H9 (cell line): ENCODE measurements at regions not wholly inside any gene's neighbourhood (a gene's known extent, or its start where the extent isn't known, plus 50 kb on each side); places are given as distances from the start of the nearest gene placed in this dataset.

Experiments used
- DNase-seq: peaks from one replicate; pipeline ENCODE4 v3.0.0-alpha.2; 2017
- H2AFZ ChIP-seq: one replicate; pipeline ENCODE4 v1.6.1; 2013; ENCODE audit warnings: mild to moderate bottlenecking, low read length, control low read depth, moderate library complexity
- H2AK5ac ChIP-seq: 2 replicates; pipeline ENCODE4 v1.6.1; 2013; ENCODE audit warnings: low read length, control low read depth, mixed read lengths; ENCODE audit not compliant: insufficient read length
- H2BK120ac ChIP-seq: one replicate; pipeline ENCODE4 v1.6.1; 2013; ENCODE audit warnings: low read depth, mild to moderate bottlenecking, low read length, control low read depth, inconsistent platforms; ENCODE audit not compliant: poor library complexity, severe bottlenecking
- H2BK12ac ChIP-seq: 2 replicates; pipeline ENCODE4 v1.6.1; 2013; ENCODE audit warnings: low read length, control low read depth, mixed read lengths, low read depth; ENCODE audit not compliant: insufficient read length
- H2BK15ac ChIP-seq: 2 replicates; pipeline ENCODE4 v1.6.1; 2013; ENCODE audit warnings: low read depth, low read length, control low read depth
- H2BK20ac ChIP-seq: one replicate; pipeline ENCODE4 v1.6.1; 2013; ENCODE audit warnings: low read depth, mild to moderate bottlenecking, low read length, control low read depth, inconsistent platforms; ENCODE audit not compliant: poor library complexity, severe bottlenecking
- H2BK5ac ChIP-seq: 2 replicates; pipeline ENCODE4 v1.6.1; 2013; ENCODE audit warnings: low read length, control low read depth, mixed read lengths; ENCODE audit not compliant: insufficient read length
- H3K14ac ChIP-seq: 2 replicates; pipeline ENCODE4 v1.6.1; 2013; ENCODE audit warnings: low read length, control low read depth; ENCODE audit not compliant: insufficient read depth
- H3K18ac ChIP-seq: 2 replicates; pipeline ENCODE4 v1.6.1; 2013; ENCODE audit warnings: low read depth, mild to moderate bottlenecking, mixed read lengths, low read length, control low read depth; ENCODE audit not compliant: insufficient read length
- H3K23ac ChIP-seq: 2 replicates; pipeline ENCODE4 v1.6.1; 2013; ENCODE audit warnings: low read length, control low read depth, mixed read lengths, low read depth; ENCODE audit not compliant: insufficient read length
- H3K23me2 ChIP-seq: 2 replicates; pipeline ENCODE4 v1.6.1; 2013; ENCODE audit warnings: low read depth, mild to moderate bottlenecking, mixed read lengths, low read length, control low read depth; ENCODE audit not compliant: insufficient read length, poor library complexity, severe bottlenecking
- H3K27ac ChIP-seq: 2 replicates; pipeline ENCODE4 v1.5.1; 2013; ENCODE audit warnings: low read length, control low read depth, mixed read lengths, low read depth; ENCODE audit not compliant: insufficient read length
- H3K27me3 ChIP-seq: 2 replicates; pipeline ENCODE4 v1.6.1; 2013; ENCODE audit warnings: low read length, control low read depth, inconsistent platforms; ENCODE audit not compliant: insufficient read depth
- H3K4ac ChIP-seq: 2 replicates; pipeline ENCODE4 v1.6.1; 2013; ENCODE audit warnings: low read depth, mild to moderate bottlenecking, control low read depth, inconsistent platforms, low read length, moderate library complexity
- H3K4me1 ChIP-seq: 2 replicates; pipeline ENCODE4 v1.6.1; 2013; ENCODE audit warnings: low read length, control low read depth, inconsistent platforms; ENCODE audit not compliant: insufficient read depth
- H3K4me2 ChIP-seq: 2 replicates; pipeline ENCODE4 v1.6.1; 2013; ENCODE audit warnings: low read length, control low read depth, mixed read lengths; ENCODE audit not compliant: insufficient read length, insufficient read depth
- H3K56ac ChIP-seq: 2 replicates; pipeline ENCODE4 v1.6.1; 2013; ENCODE audit warnings: low read depth, mild to moderate bottlenecking, mixed read lengths, low read length, control low read depth; ENCODE audit not compliant: insufficient read length
- H3K79me1 ChIP-seq: 2 replicates; pipeline ENCODE4 v1.6.1; 2013; ENCODE audit warnings: low read depth, mild to moderate bottlenecking, moderate library complexity, low read length, control low read depth, inconsistent platforms; ENCODE audit not compliant: insufficient read depth, poor library complexity, severe bottlenecking
- H3K79me2 ChIP-seq: 2 replicates; pipeline ENCODE4 v1.6.1; 2013; ENCODE audit warnings: low read length, control low read depth, inconsistent platforms; ENCODE audit not compliant: insufficient read depth
- H3K9ac ChIP-seq: 2 replicates; pipeline ENCODE4 v1.6.1; 2013; ENCODE audit warnings: low read length, control low read depth, mixed read lengths; ENCODE audit not compliant: insufficient read length; ENCODE audit errors: extremely low read depth
- H3K9me3 ChIP-seq: one replicate; pipeline ENCODE4 v1.6.1; 2013; ENCODE audit warnings: low read depth, low read length, inconsistent platforms; ENCODE audit not compliant: control insufficient read depth
- H3T11ph ChIP-seq: one replicate; pipeline ENCODE4 v1.6.1; 2013; ENCODE audit warnings: mild to moderate bottlenecking, low read length, control low read depth, inconsistent platforms
- H4K20me1 ChIP-seq: one replicate; pipeline ENCODE4 v1.6.1; 2013; ENCODE audit not compliant: control insufficient read depth, insufficient read length, insufficient read depth
- H4K5ac ChIP-seq: 2 replicates; pipeline ENCODE4 v1.6.1; 2013; ENCODE audit warnings: low read depth, mild to moderate bottlenecking, mixed read lengths, low read length, control low read depth; ENCODE audit not compliant: insufficient read length
- H4K8ac ChIP-seq: replicated peaks from 2 replicates; pipeline ENCODE4 v1.6.1; 2013; ENCODE audit warnings: low read length, control low read depth, mixed read lengths, low read depth; ENCODE audit not compliant: insufficient read length
- H4K91ac ChIP-seq: 2 replicates; pipeline ENCODE4 v1.6.1; 2013; ENCODE audit warnings: low read depth, mild to moderate bottlenecking, moderate library complexity, mixed read lengths, low read length, control low read depth; ENCODE audit not compliant: insufficient read length
- H3K27ac Mint-ChIP-seq, 3 experiments: 2 replicates in 2 of 3; 3 replicates in 1 of 3; pipeline ENCODE4 v1.8.0; 2020 to 2021; ENCODE audit warnings: mixed read lengths in 3 of 3, mild to moderate bottlenecking in 1 of 3, moderate library complexity in 1 of 3
- H3K27me3 Mint-ChIP-seq: 2 replicates; pipeline ENCODE4 v1.8.0; 2021; ENCODE audit warnings: low read depth, mild to moderate bottlenecking, moderate library complexity, mixed read lengths
- H3K36me3 Mint-ChIP-seq, 3 experiments: 2 replicates in 2 of 3; 3 replicates in 1 of 3; pipeline ENCODE4 v1.8.0; 2020 to 2021; ENCODE audit warnings: low read depth in 3 of 3, mixed read lengths in 3 of 3; ENCODE audit not compliant: insufficient read depth in 1 of 3
- H3K4me1 Mint-ChIP-seq, 2 experiments: 2 replicates each; pipeline ENCODE4 v1.8.0; 2020; ENCODE audit warnings: mixed read lengths in 2 of 2
- H3K4me3 Mint-ChIP-seq, 2 experiments: 2 replicates in 1 of 2; 3 replicates in 1 of 2; pipeline ENCODE4 v1.8.0; 2020 to 2021; ENCODE audit warnings: mild to moderate bottlenecking in 2 of 2, mixed read lengths in 2 of 2, moderate library complexity in 1 of 2
- H3K9me3 Mint-ChIP-seq, 2 experiments: 2 replicates in 1 of 2; 3 replicates in 1 of 2; pipeline ENCODE4 v1.8.0; 2020; ENCODE audit warnings: mild to moderate bottlenecking in 2 of 2, mixed read lengths in 2 of 2, moderate library complexity in 1 of 2
- WGBS: extraction: QIAGEN DNeasy Blood & Tissue Kit; methylation state at CpG from one replicate; pipeline ENCODE4 v1.1.7; 2013; ENCODE audit warnings: missing lambda C conversion rate, low lambda C conversion rate, mixed read lengths; ENCODE audit not compliant: insufficient read length; ENCODE audit errors: extremely low coverage; 5-methylcytosine and 5-hydroxymethylcytosine counted together
- TF ChIP-seq, protein P1 (sequence below): fragments of 200-600 bp; sonication (generic); conservative IDR thresholded peaks from 3 replicates; pipeline ENCODE4 v1.8.0; 2021; ENCODE audit warnings: antibody characterized with exemption, mild to moderate bottlenecking

DNA sequence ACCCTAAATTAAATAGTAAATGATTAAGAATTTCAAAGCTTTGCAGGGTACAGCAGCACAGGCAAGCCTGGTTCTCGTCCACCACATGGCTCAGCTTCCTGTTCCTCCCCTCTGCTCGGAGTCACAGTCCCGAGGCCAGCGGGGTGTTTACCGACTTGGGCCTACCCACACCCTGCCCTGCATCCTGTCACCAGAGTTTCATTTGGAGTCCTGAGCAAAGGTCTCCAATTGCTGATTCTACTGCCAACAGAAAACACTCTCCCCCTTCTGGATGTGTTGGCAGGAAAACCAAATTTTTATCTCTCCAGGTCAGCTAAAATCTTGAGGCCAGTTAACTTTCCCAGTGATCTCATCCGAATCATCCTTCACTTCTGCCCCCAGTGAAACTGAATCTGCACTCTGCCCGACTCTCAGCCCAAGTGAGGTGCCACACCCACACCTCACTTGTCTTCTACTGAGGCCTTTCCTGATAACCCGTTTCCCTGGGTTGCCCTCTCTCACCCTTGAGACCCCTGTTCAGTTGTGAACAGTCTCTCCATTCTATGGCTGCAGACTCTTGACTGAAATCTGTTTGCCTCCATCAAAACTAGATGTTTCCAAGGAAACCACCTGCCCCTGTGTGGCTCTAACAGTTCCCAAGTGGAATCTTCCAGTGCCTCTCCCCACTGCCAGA is 71.2 kb downstream of the VCPKMT start:
- Histone ChIP-seq H3K18ac (no peak overlapping the region), H2BK12ac (no peak overlapping the region), H2BK5ac (no peak overlapping the region), H2BK120ac (no peak overlapping the region), H3K23ac (no peak overlapping the region), H3K27ac (no peak overlapping the region), H3K79me1 (no peaks in the 10 kb centered on the region), H4K8ac (no peak overlapping the region), H4K5ac (no peak overlapping the region), H3K14ac (no peak overlapping the region), H3K79me2 (no peaks in the 10 kb centered on the region), H4K20me1 (no peaks in the 10 kb centered on the region), H3K56ac (no peak overlapping the region), H4K91ac (no peak overlapping the region), H3K23me2 (no peaks in the 10 kb centered on the region), H3K4ac (no peak overlapping the region), H3K9me3 (no peaks in the 10 kb centered on the region), H2BK20ac (no peak overlapping the region), H3K27me3 (peaks cover 2% of the 10 kb centered on the region; the same call in 1 of the 2 replicates), H3K4me1 (peaks cover 8% of the 10 kb centered on the region), H2AFZ (no peak overlapping the region), H3K9ac (no peak overlapping the region), H3K4me2 (no peak overlapping the region), H2BK15ac (no peak overlapping the region), H3T11ph (no peak overlapping the region), H2AK5ac (no peak overlapping the region)
- H3K27ac Mint-ChIP-seq = peak overlapping the region in 1 of 3 experiments; percentile 0; a peak in 1 of 7 replicates
- DNase-seq = no peak
- H3K36me3 Mint-ChIP-seq = peaks cover 0 to 3% (median 0%) of the 10 kb centered on the region in 3 experiments; a peak in 1 of 7 replicates
- peaks cover 2% of the 10 kb centered on the region; the same call in 1 of the 2 replicates for H3K27me3 Mint-ChIP-seq
- peaks cover 0 to 3% of the 10 kb centered on the region in 2 experiments; a peak in 3 of 5 replicates for H3K9me3 Mint-ChIP-seq
- TF ChIP-seq, protein P1, sequence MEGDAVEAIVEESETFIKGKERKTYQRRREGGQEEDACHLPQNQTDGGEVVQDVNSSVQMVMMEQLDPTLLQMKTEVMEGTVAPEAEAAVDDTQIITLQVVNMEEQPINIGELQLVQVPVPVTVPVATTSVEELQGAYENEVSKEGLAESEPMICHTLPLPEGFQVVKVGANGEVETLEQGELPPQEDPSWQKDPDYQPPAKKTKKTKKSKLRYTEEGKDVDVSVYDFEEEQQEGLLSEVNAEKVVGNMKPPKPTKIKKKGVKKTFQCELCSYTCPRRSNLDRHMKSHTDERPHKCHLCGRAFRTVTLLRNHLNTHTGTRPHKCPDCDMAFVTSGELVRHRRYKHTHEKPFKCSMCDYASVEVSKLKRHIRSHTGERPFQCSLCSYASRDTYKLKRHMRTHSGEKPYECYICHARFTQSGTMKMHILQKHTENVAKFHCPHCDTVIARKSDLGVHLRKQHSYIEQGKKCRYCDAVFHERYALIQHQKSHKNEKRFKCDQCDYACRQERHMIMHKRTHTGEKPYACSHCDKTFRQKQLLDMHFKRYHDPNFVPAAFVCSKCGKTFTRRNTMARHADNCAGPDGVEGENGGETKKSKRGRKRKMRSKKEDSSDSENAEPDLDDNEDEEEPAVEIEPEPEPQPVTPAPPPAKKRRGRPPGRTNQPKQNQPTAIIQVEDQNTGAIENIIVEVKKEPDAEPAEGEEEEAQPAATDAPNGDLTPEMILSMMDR = no peak
- H3K4me1 Mint-ChIP-seq = peaks cover 5 to 13% of the 10 kb centered on the region in 2 experiments
- H3K4me3 Mint-ChIP-seq = no peak overlapping the region
- WGBS = no CpG with 5 or more reads among the region's 8 CpGs
